OCI-M2 (cell line): ENCODE measurements at regions not wholly inside any gene's neighbourhood (a gene's known extent, or its start where the extent isn't known, plus 50 kb on each side); places are given as distances from the start of the nearest gene placed in this dataset.

Source experiments
- DNase-seq: peaks from one replicate; lab custom pipeline; 2025; ENCODE audit not compliant: unreplicated experiment; lab: John Stamatoyannopoulos, UW

- no peak for DNase-seq
Observed at GRCh38 chr5:85813146-85813545, 804.6 kb upstream of the COX7C start.

GRCh38 chr5:85814596-85814995 is 803.1 kb upstream of the COX7C start:
- DNase-seq: no peak

GRCh38 chr5:85823462-85824426 is 794.0 kb upstream of the COX7C start:
- no peak for DNase-seq

GRCh38 chr5:85838781-85839180 is 779.0 kb upstream of the COX7C start:
- DNase-seq: no peak

GRCh38 chr5:85841653-85842052 is 776.1 kb upstream of the COX7C start:
- DNase-seq: no peak

- DNase-seq: no peak
Observed at GRCh38 chr5:85843535-85843934, 774.2 kb upstream of the COX7C start.

GRCh38 chr5:85849411-85849810 is 768.3 kb upstream of the COX7C start:
- DNase-seq: no peak

GRCh38 chr5:85865296-85865695 is 752.4 kb upstream of the COX7C start:
- DNase-seq: no peak

GRCh38 chr5:85868070-85868469 is 749.7 kb upstream of the COX7C start:
- no peak for DNase-seq

GRCh38 chr5:85893996-85894395 is 723.7 kb upstream of the COX7C start:
- DNase-seq: no peak

- no peak for DNase-seq
Observed at GRCh38 chr5:85896514-85896913, 721.2 kb upstream of the COX7C start.

- DNase-seq: no peak
Observed at GRCh38 chr5:85906460-85906859, 711.3 kb upstream of the COX7C start.

- no peak for DNase-seq
Observed at GRCh38 chr5:85910335-85910734, 707.4 kb upstream of the COX7C start.

GRCh38 chr5:85920984-85921383 is 696.8 kb upstream of the COX7C start:
- DNase-seq: no peak

- DNase-seq: no peak
Observed at GRCh38 chr5:85921590-85921989, 696.2 kb upstream of the COX7C start.

- DNase-seq: no peak
Observed at GRCh38 chr5:85927632-85928031, 690.1 kb upstream of the COX7C start.

GRCh38 chr5:85929713-85930112 is 688.0 kb upstream of the COX7C start:
- no peak for DNase-seq

GRCh38 chr5:85931220-85931619 is 686.5 kb upstream of the COX7C start:
- no peak for DNase-seq

GRCh38 chr5:85938201-85938600 is 679.5 kb upstream of the COX7C start:
- no peak for DNase-seq

GRCh38 chr5:85951707-85952210 is 666.0 kb upstream of the COX7C start:
- no peak for DNase-seq

- no peak for DNase-seq
Observed at GRCh38 chr5:85952680-85953079, 665.1 kb upstream of the COX7C start.

- no peak for DNase-seq
Observed at GRCh38 chr5:85967681-85968080, 650.1 kb upstream of the COX7C start.

- no peak for DNase-seq
Observed at GRCh38 chr5:85972539-85972938, 645.2 kb upstream of the COX7C start.
